ENCODE measurements at regions not wholly inside any gene's neighbourhood (a gene's known extent, or its start where the extent isn't known, plus 50 kb on each side); places are given as distances from the start of the nearest gene placed in this dataset.

DNA sequence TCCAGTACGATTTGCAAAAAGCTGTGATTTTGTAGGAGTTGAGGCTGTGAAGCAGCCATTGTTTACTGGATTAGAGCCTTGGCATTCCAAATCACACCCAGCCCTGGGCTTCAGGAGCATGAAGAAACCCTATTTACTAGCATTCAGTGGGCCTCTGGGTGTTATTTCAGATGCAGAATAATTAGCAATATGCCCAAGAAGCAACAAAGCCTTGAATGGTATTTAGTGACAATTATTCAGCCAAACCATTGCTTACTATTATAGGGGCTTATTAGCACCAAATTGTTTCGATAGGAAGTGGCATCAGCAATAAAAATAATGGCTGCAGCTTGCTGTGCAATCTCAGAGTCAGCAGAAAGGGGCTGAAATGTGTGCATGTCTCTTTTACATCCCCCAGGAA, 166.6 kb upstream of the SHISA6 start:
- H3K79me1 ChIP-seq (replicated peaks; ENCODE audit: low read length, poor library complexity, severe bottlenecking): no peaks in the 10 kb centered on the region
- H3K4ac ChIP-seq (ENCODE audit: low read depth in 1 of 2, low read length in 2 of 2): no peak overlapping the region
- H3K4me1 ChIP-seq (ENCODE audit: control insufficient read depth, insufficient read depth, low read depth, low read length): no peaks in the 10 kb centered on the region
- H2AK5ac ChIP-seq (ENCODE audit: low read length, severe bottlenecking): no peak overlapping the region
- no peaks in the 10 kb centered on the region for H3K36me3 ChIP-seq (ENCODE audit: control insufficient read depth in 1 of 2, insufficient read depth in 2 of 2, low read depth in 1 of 2, low read length in 2 of 2)
- no peak overlapping the region for H2BK15ac ChIP-seq (ENCODE audit: low read depth, poor library complexity, severe bottlenecking)
- no peak overlapping the region for H2BK120ac ChIP-seq (ENCODE audit: low read depth, low read length)
- H3K18ac ChIP-seq (ENCODE audit: low read depth in 1 of 2, low read length in 2 of 2): no peak overlapping the region
- H2AFZ ChIP-seq (ENCODE audit: low read depth, low read length): no peak overlapping the region
- no peak overlapping the region for H3K27ac ChIP-seq (ENCODE audit: low read length, poor library complexity, severe bottlenecking)
- H2BK12ac ChIP-seq (ENCODE audit: low read length in 2 of 2): no peak overlapping the region
- H2BK5ac ChIP-seq (ENCODE audit: low read depth, low read length, poor library complexity, severe bottlenecking): no peak overlapping the region
- no peak overlapping the region for H4K8ac ChIP-seq (ENCODE audit: low read length)
- H3K14ac ChIP-seq (ENCODE audit: low read length in 2 of 2): no peak overlapping the region
- no peaks in the 10 kb centered on the region for H3K27me3 ChIP-seq (ENCODE audit: control insufficient read depth in 1 of 2, insufficient read depth in 1 of 2, low read length in 2 of 2)
- peaks cover 9% of the 10 kb centered on the region for H3K9me3 ChIP-seq (ENCODE audit: control insufficient read depth, low read length)
- no peak overlapping the region for H4K91ac ChIP-seq (ENCODE audit: low read length)
- no peak overlapping the region for H3K4me2 ChIP-seq (ENCODE audit: low read length, poor library complexity, severe bottlenecking)
- H3K4me3 ChIP-seq (ENCODE audit: insufficient read depth in 1 of 2, low read depth in 1 of 2, low read length in 2 of 2): no peak overlapping the region
- no peak overlapping the region for H3K9ac ChIP-seq (ENCODE audit: low read length)
- no peak overlapping the region for H3K23ac ChIP-seq (ENCODE audit: low read length in 2 of 2)
- WGBS: 38% methylated on average over 2 of the region's 2 CpGs
- DNase-seq: no peak

DNA sequence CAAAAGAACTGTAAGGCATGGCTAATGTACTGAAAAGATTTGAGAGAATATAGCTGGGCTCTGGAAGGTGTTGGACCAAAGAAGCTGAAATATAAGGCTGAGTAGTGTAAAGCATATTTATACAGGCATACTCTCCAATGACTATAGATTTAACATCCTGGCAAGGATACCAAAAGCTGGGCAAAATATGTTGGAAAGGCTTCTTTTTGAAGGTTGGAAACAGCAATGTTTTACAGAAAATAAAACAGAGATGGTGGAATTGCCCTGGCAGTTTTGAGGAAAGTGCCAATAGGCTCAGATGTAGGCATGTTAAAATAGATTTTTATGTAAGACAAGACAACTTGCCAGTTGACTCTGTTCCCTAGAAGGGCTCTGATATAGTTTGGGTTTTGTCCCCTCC, 184.1 kb upstream of the SHISA6 start:
- no peaks in the 10 kb centered on the region for H3K4me1 ChIP-seq (ENCODE audit: control insufficient read depth, insufficient read depth, low read depth, low read length)
- no peak overlapping the region for H3K9ac ChIP-seq (ENCODE audit: low read length)
- DNase-seq: no peak
- no peak overlapping the region for H3K14ac ChIP-seq (ENCODE audit: low read length in 2 of 2)
- H3K4me3 ChIP-seq (ENCODE audit: insufficient read depth in 1 of 2, low read depth in 1 of 2, low read length in 2 of 2): no peak overlapping the region
- no peak overlapping the region for H3K23ac ChIP-seq (ENCODE audit: low read length in 2 of 2)
- H3K27ac ChIP-seq (ENCODE audit: low read length, poor library complexity, severe bottlenecking): no peak overlapping the region
- no peak overlapping the region for H4K8ac ChIP-seq (ENCODE audit: low read length)
- H2BK15ac ChIP-seq (ENCODE audit: low read depth, poor library complexity, severe bottlenecking): no peak overlapping the region
- H3K79me1 ChIP-seq (replicated peaks; ENCODE audit: low read length, poor library complexity, severe bottlenecking): no peaks in the 10 kb centered on the region
- no peaks in the 10 kb centered on the region for H3K27me3 ChIP-seq (ENCODE audit: control insufficient read depth in 1 of 2, insufficient read depth in 1 of 2, low read length in 2 of 2)
- H3K36me3 ChIP-seq (ENCODE audit: control insufficient read depth in 1 of 2, insufficient read depth in 2 of 2, low read depth in 1 of 2, low read length in 2 of 2): no peaks in the 10 kb centered on the region
- no peak overlapping the region for H2BK12ac ChIP-seq (ENCODE audit: low read length in 2 of 2)
- H4K91ac ChIP-seq (ENCODE audit: low read length): no peak overlapping the region
- peaks cover 7% of the 10 kb centered on the region for H3K9me3 ChIP-seq (ENCODE audit: control insufficient read depth, low read length)
- H2AK5ac ChIP-seq (ENCODE audit: low read length, severe bottlenecking): no peak overlapping the region
- H2BK5ac ChIP-seq (ENCODE audit: low read depth, low read length, poor library complexity, severe bottlenecking): no peak overlapping the region
- no peak overlapping the region for H2AFZ ChIP-seq (ENCODE audit: low read depth, low read length)
- H3K4me2 ChIP-seq (ENCODE audit: low read length, poor library complexity, severe bottlenecking): no peak overlapping the region
- no peak overlapping the region for H3K4ac ChIP-seq (ENCODE audit: low read depth in 1 of 2, low read length in 2 of 2)
- H3K18ac ChIP-seq (ENCODE audit: low read depth in 1 of 2, low read length in 2 of 2): no peak overlapping the region
- no peak overlapping the region for H2BK120ac ChIP-seq (ENCODE audit: low read depth, low read length)

DNA sequence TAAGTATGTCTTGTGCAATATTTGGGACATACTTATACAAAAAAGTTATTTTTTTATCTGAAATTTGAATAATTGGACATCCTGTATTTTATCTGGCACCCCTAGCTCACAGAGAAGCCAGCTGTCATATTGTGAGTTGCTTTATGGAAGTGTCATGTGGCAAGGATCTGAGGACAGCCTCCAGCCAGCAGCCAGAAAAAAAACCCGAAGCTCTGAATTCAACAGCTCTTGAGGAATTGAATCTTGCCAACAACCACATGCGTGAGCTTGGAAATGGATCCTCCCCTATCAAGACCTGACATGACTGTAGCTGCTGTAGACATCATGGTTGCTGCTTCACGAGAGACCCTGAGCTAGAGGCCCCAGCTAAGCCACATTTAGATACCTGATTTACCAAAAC, 187.2 kb upstream of the SHISA6 start:
- Histone ChIP-seq H3K9me3 (ENCODE audit: control insufficient read depth, low read length) (no peaks in the 10 kb centered on the region), H3K9ac (ENCODE audit: low read length) (no peak overlapping the region)

DNA sequence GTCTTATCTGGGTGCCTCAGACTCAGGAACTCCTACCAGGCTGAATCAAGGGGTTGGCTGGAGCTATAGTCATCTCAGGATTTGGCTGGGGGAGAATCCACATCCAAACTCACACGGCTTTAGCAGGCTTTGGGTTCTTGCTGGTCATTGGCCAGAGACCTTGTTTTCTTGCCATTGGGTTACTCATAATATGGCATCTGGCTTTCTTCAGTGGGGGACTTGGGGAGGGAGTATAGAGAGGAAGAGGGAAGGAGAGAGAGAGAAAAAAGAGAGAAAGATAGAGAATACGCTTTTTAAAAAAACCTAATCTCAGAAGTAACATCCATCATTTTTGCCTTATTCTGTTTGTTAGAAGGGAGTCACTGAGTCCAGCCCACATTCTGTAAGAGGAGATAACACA, 191.5 kb upstream of the SHISA6 start:
- H2BK120ac ChIP-seq (ENCODE audit: low read depth, low read length): no peak overlapping the region
- no peak overlapping the region for H2AFZ ChIP-seq (ENCODE audit: low read depth, low read length)
- no peaks in the 10 kb centered on the region for H3K9me3 ChIP-seq (ENCODE audit: control insufficient read depth, low read length)
- H2AK5ac ChIP-seq (ENCODE audit: low read length, severe bottlenecking): no peak overlapping the region
- H3K4me3 ChIP-seq (ENCODE audit: insufficient read depth in 1 of 2, low read depth in 1 of 2, low read length in 2 of 2): no peak overlapping the region
- no peaks in the 10 kb centered on the region for H3K36me3 ChIP-seq (ENCODE audit: control insufficient read depth in 1 of 2, insufficient read depth in 2 of 2, low read depth in 1 of 2, low read length in 2 of 2)
- H3K9ac ChIP-seq (ENCODE audit: low read length): no peak overlapping the region
- H3K18ac ChIP-seq (ENCODE audit: low read depth in 1 of 2, low read length in 2 of 2): no peak overlapping the region
- no peak overlapping the region for H3K14ac ChIP-seq (ENCODE audit: low read length in 2 of 2)
- no peak overlapping the region for H2BK12ac ChIP-seq (ENCODE audit: low read length in 2 of 2)
- H3K79me1 ChIP-seq (replicated peaks; ENCODE audit: low read length, poor library complexity, severe bottlenecking): no peaks in the 10 kb centered on the region
- H3K4me2 ChIP-seq (ENCODE audit: low read length, poor library complexity, severe bottlenecking): no peak overlapping the region
- H3K27ac ChIP-seq (ENCODE audit: low read length, poor library complexity, severe bottlenecking): no peak overlapping the region
- H2BK15ac ChIP-seq (ENCODE audit: low read depth, poor library complexity, severe bottlenecking): no peak overlapping the region
- no peak overlapping the region for H4K8ac ChIP-seq (ENCODE audit: low read length)
- H2BK5ac ChIP-seq (ENCODE audit: low read depth, low read length, poor library complexity, severe bottlenecking): no peak overlapping the region
- H4K91ac ChIP-seq (ENCODE audit: low read length): no peak overlapping the region
- no peaks in the 10 kb centered on the region for H3K4me1 ChIP-seq (ENCODE audit: control insufficient read depth, insufficient read depth, low read depth, low read length)
- no peaks in the 10 kb centered on the region for H3K27me3 ChIP-seq (ENCODE audit: control insufficient read depth in 1 of 2, insufficient read depth in 1 of 2, low read length in 2 of 2)
- H3K4ac ChIP-seq (ENCODE audit: low read depth in 1 of 2, low read length in 2 of 2): no peak overlapping the region
- 100% methylated on average over 1 of the region's 2 CpGs for WGBS
- DNase-seq: no peak
- H3K23ac ChIP-seq (ENCODE audit: low read length in 2 of 2): no peak overlapping the region

More for the DNA sequence above, 187.2 kb upstream of the SHISA6 start:
- no peaks in the 10 kb centered on the region for H3K79me1 ChIP-seq (replicated peaks; ENCODE audit: low read length, poor library complexity, severe bottlenecking)
- no peak overlapping the region for H2BK12ac ChIP-seq (ENCODE audit: low read length in 2 of 2)
- no peak overlapping the region for H2BK5ac ChIP-seq (ENCODE audit: low read depth, low read length, poor library complexity, severe bottlenecking)
- no peak overlapping the region for H2BK15ac ChIP-seq (ENCODE audit: low read depth, poor library complexity, severe bottlenecking)
- H3K4me1 ChIP-seq (ENCODE audit: control insufficient read depth, insufficient read depth, low read depth, low read length): no peaks in the 10 kb centered on the region
- H3K27ac ChIP-seq (ENCODE audit: low read length, poor library complexity, severe bottlenecking): no peak overlapping the region
- no peaks in the 10 kb centered on the region for H3K27me3 ChIP-seq (ENCODE audit: control insufficient read depth in 1 of 2, insufficient read depth in 1 of 2, low read length in 2 of 2)
- H2AK5ac ChIP-seq (ENCODE audit: low read length, severe bottlenecking): no peak overlapping the region
- no peak overlapping the region for H2BK120ac ChIP-seq (ENCODE audit: low read depth, low read length)
- H3K36me3 ChIP-seq (ENCODE audit: control insufficient read depth in 1 of 2, insufficient read depth in 2 of 2, low read depth in 1 of 2, low read length in 2 of 2): no peaks in the 10 kb centered on the region
- no peak overlapping the region for H4K8ac ChIP-seq (ENCODE audit: low read length)
- H3K4me3 ChIP-seq (ENCODE audit: insufficient read depth in 1 of 2, low read depth in 1 of 2, low read length in 2 of 2): no peak overlapping the region
- DNase-seq: no peak
- no peak overlapping the region for H3K23ac ChIP-seq (ENCODE audit: low read length in 2 of 2)
- H4K91ac ChIP-seq (ENCODE audit: low read length): no peak overlapping the region
- H3K18ac ChIP-seq (ENCODE audit: low read depth in 1 of 2, low read length in 2 of 2): no peak overlapping the region
- H2AFZ ChIP-seq (ENCODE audit: low read depth, low read length): no peak overlapping the region
- 66% methylated on average over 3 of the region's 3 CpGs for WGBS
- no peak overlapping the region for H3K4me2 ChIP-seq (ENCODE audit: low read length, poor library complexity, severe bottlenecking)
- no peak overlapping the region for H3K4ac ChIP-seq (ENCODE audit: low read depth in 1 of 2, low read length in 2 of 2)
- H3K14ac ChIP-seq (ENCODE audit: low read length in 2 of 2): no peak overlapping the region
